Erythroblast (primary cell): ENCODE measurements at regions not wholly inside any gene's neighbourhood (a gene's known extent, or its start where the extent isn't known, plus 50 kb on each side); places are given as distances from the start of the nearest gene placed in this dataset.

Experiments
- DNase-seq, 2 experiments: peaks; one replicate each; lab custom pipeline; 2025; lab: John Stamatoyannopoulos, UW
- GATA1 ChIP-seq: IDR thresholded peaks from 2 replicates; pipeline ENCODE4 v1.6.1; 2011; ENCODE audit warnings: low read depth, mild to moderate bottlenecking, control low read depth, low read length, moderate library complexity
- POLR2A ChIP-seq: IDR thresholded peaks from 2 replicates; pipeline ENCODE4 v1.6.1; 2011; ENCODE audit warnings: mild to moderate bottlenecking, low read length

GRCh38 chr20:52269321-52269720 lies 77.7 kb upstream of the ZFP64 start:
- TF ChIP-seq POLR2A = no peak
- no peak for TF ChIP-seq GATA1
- DNase-seq = no peak

GRCh38 chr20:52268184-52268749 lies 76.7 kb upstream of the ZFP64 start:
- DNase-seq = no peak
- TF ChIP-seq POLR2A (no peak), GATA1 (no peak)

DNA sequence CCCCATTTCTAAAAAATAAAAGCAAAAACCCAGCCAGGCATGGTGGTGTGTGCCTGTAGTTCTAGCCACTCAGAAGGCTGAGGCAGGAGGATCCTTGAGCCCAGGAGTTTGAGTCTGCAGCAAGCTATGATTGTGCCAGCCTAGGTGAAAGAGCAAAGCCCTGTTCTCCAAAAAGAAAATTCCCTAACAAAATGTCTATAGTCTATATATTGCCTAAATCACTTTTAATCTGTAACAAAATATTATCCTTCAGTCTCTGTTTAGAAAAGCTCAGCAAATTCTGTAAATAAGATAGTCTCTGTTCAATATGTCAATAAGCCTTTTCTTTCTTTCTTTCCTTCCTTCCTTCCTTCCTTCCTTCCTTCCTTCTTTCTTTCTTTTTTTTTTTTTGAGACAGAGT lies 75.8 kb upstream of the ZFP64 start:
- TF ChIP-seq POLR2A = no peak
- TF ChIP-seq GATA1 = no peak
- DNase-seq = no peak

GRCh38 chr20:52263757-52264156 lies 72.2 kb upstream of the ZFP64 start:
- TF ChIP-seq POLR2A = no peak
- no peak for TF ChIP-seq GATA1
- DNase-seq = no peak

DNA sequence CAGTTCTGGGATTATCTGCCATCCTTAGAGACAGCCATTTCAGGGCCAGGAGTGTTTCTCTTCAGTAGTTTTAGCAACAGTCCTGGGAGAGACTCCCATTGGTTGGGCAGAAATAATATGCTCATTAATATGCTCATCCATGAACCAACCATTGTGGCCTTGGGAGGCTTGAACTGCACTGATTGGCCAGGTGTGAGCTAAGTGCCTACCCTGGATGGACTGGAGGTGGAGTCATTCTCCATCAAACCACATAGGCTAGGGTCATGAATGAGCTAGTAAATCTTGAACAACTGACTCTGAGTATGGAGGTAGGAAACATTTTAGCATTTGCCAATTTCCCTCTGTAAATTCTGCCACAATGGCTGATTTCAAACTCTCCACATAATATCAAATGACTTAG lies 70.2 kb upstream of the ZFP64 start:
- no peak for DNase-seq
- TF ChIP-seq GATA1 = no peak
- TF ChIP-seq POLR2A = no peak

GRCh38 chr20:52259295-52259694 lies 67.7 kb upstream of the ZFP64 start:
- no peak for DNase-seq
- no peak for TF ChIP-seq POLR2A
- no peak for TF ChIP-seq GATA1

DNA sequence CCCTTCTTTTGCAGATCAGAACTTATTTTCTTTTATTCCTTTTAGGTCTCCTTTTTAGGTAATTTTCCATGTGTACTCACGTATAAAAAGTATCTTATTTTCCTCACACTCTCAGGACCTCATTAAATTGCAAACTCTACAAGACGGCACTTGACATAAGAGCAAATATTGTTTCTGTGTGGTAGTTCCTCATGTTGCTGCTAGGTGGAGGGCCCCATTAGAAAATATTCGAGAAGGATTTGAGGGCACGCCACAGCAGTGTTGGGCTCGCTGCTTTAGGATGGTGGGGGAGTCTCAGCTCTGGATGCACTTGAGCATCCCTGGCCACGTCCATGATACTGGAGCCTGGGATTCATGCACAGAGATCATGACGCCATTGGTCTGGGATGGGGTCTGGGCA lies 64.9 kb upstream of the ZFP64 start:
- no peak for TF ChIP-seq POLR2A
- no peak for TF ChIP-seq GATA1
- no peak for DNase-seq

- TF ChIP-seq POLR2A = no peak
- TF ChIP-seq GATA1 = no peak
- DNase-seq = no peak
These were observed 61.1 kb upstream of the ZFP64 start for GRCh38 chr20:52252664-52253063.

DNA sequence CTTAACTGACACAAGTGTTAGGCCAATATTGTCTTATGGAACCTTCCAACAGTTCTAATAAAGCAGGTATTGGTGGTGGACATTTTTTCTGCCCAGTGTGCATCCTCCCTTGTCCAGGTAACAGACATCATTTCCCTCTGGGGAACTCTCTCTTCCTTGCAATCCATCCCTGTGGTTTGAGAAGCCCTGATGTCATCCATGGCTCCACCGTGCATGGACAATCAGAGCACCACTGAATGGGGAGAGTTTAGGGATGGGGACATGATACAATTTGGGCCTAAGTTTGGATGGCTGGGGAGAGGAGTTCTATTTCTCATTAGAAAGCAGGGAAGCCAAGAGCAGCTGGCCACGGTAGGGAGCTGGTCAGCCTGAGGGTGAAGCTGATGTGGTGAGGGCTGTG lies 60.2 kb upstream of the ZFP64 start:
- TF ChIP-seq GATA1 (no peak), POLR2A (no peak)

GRCh38 chr20:52251136-52251700 lies 59.6 kb upstream of the ZFP64 start:
- TF ChIP-seq POLR2A (no peak), GATA1 (no peak)
- no peak for DNase-seq

More for the DNA sequence above, 60.2 kb upstream of the ZFP64 start:
- DNase-seq = no peak

DNA sequence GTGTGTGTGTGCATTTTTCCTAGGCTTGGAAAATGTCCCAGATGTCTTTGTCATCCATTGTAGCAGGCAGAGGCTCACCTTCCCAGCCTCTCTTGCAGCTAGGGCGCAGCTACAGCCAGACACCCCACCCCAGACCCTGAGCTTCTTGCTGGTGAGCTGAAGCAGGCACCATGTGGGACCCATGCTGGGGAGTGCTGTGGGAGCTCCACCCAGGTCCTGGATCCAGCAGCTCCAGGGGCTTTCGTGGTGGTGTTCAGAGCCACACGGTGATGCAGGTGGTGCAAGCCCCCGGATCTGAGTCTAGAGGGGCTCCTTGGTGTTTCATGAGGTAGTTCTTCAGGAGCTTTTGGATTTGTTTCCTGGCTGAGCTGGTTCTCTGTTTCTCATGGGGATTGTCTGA lies 56.0 kb upstream of the ZFP64 start:
- TF ChIP-seq GATA1 = no peak
- no peak for TF ChIP-seq POLR2A

DNA sequence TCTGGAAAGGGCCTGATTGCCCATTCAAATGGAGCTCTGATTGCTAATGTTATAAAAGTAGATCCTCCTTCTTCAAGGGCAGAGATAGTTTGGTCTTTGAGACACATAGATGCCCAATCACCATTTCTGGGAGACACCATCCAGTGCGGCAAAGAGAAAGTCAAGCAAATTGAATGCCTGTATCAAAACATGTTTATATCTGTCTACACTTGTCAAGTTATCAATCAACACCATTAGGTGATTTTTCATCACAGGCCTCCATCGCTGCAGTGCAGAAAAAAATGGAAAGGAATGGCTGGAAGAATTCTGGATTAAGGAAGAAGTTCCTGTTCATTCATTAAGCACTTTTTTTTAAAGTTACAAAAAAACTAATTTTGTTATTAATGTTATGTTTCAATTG lies 54.8 kb upstream of the ZFP64 start:
- no peak for DNase-seq
- TF ChIP-seq GATA1 = no peak
- TF ChIP-seq POLR2A = no peak

More for the DNA sequence above, 56.0 kb upstream of the ZFP64 start:
- DNase-seq = no peak

DNA sequence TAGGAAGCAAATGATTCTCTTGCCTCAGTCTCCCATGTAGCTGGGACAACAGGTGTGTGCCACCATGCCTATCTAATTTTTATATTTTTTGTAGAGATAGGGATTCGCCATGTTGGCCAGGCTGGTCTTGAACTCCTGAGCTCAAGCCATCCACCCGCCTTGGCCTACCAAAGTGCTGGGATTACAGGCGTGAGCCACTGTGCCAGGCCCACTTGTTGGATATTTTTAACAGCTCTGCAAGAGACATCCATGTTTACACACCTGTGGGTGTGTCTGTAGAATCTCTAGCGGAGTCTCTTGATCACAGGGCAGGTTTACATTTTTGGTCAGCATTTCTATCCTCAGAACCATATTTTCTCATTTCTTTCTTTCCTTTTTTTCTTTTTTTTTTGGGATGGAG lies 53.1 kb upstream of the ZFP64 start:
- no peak for DNase-seq
- TF ChIP-seq GATA1 (no peak), POLR2A (no peak)

GRCh38 chr20:52242237-52243230 lies 51.0 kb upstream of the ZFP64 start:
- DNase-seq = peak in 1 of 2 experiments; percentile 23
- no peak for TF ChIP-seq POLR2A
- TF ChIP-seq GATA1 = no peak
